Activated CD8-positive, alpha-beta memory T cell treated with anti-CD3 and anti-CD28 coated beads for 4 hours (primary cell): ENCODE measurements at regions not wholly inside any gene's neighbourhood (a gene's known extent, or its start where the extent isn't known, plus 50 kb on each side); places are given as distances from the start of the nearest gene placed in this dataset.

Experiments
- DNase-seq, 2 donors: peaks; one replicate each; pipeline ENCODE4 v3.0.0-alpha.2; 2020; ENCODE audit warnings: low read depth in 2 of 2

DNA sequence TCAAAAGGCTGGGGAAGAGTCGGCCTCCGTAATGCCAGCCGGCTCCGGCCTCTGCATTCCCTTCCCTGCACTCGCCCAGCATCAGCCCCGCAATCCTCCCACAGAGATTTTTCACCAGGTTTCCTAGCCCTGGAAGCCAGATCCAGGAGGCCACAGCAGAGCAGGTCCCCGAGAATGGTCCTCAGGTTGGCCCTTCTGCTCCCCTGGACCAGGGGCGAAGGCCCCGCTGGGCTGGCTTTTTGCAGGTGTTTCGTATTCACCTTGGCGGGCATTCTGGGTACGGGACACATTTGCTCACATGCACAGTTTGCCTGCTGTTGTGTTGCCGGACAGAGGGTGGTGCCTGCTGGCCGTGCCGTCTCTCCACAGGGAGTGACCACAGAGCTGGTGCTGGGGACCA lies 309.5 kb downstream of the NDUFA10 start:
- no peak for DNase-seq

DNA sequence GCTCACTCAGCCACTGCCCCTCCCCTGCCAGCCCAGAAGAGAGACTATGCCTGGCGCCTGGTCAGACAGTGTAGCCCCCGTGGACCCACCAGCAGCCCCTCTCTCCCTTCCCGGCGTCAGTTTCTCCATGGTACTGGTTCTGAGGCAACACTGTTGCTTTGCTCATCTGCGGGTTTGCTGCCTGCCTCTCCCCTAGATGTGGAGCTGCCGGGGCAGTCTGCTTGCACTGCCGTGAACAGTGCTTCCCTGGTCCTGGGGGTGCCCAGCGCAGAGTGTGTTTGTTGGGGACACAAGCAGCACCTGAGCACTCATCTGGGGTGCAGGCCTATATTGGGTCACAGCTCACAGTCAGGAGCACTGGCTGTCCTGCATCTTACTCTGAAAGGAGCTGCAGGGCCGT lies 309.9 kb downstream of the NDUFA10 start:
- DNase-seq = no peak

DNA sequence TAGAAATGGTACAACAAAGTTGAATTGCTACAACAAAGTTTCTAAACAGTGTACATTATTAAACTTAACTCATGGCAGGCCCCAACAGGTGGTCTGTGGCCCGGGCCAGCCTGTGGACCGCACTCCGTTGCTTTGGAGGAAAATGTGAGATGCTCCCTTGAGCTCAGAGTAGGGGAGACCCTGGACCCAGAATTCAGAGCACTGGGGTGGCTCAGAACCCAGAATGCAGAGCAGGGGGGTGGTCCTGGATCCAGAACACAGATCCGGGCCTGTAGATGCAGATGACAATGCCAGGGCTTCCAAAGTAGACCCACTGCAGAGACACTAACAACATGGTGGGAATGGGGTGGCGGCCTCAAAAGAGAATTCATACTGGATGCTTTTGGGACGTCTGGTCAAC lies 311.0 kb downstream of the NDUFA10 start:
- no peak for DNase-seq

DNA sequence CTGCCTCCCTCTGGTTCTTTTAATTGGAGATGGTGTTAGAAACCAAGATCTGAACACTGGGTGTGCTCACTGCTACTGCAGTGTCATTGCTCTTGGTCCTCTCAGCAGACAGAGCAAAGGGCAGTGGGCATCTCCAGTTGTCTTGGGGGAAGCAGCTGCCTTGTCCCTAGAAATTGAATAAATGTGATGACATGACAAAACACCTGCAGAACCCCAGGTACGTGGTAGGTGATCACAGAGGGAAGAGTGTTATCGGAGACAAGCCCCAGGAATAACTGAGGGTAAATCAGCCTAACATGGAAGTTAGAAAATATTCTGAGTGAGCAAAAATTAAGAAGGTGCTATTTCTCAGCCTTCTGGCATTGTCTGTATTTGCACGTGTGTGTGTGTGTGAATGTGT lies 311.9 kb upstream of the HDAC4 start:
- no peak for DNase-seq

DNA sequence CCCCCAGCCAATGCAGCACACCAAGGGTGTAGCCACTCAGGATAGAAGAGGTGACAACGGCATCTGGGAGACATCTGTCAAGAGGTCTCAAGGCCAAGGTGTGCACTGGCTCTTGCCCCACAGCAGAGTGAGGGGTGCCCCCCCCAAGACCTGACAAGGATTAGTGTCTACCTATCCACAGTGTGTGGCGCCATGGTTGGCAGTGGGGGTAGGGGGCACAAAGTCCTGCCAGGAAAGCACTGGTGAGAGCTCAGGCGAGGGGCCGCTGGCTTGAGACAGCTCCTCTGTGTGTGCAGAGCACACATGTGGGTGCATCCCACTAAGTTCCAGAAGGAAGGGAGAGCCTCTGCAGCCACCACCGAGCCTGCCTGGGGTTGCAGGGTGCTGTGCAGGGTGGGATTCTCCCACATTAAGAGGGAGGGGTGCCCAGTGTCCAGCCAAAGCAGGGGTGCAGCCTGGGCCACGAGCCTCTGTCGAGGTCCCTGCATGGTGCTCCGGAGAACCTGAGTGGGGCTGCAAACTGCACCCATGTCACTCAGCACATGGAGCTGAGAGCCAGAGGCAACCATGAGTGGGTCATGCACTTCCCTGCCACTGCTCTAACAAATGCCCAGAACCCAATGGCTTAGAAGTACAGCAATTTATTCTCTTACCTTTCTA lies 311.2 kb upstream of the HDAC4 start:
- no peak for DNase-seq

DNA sequence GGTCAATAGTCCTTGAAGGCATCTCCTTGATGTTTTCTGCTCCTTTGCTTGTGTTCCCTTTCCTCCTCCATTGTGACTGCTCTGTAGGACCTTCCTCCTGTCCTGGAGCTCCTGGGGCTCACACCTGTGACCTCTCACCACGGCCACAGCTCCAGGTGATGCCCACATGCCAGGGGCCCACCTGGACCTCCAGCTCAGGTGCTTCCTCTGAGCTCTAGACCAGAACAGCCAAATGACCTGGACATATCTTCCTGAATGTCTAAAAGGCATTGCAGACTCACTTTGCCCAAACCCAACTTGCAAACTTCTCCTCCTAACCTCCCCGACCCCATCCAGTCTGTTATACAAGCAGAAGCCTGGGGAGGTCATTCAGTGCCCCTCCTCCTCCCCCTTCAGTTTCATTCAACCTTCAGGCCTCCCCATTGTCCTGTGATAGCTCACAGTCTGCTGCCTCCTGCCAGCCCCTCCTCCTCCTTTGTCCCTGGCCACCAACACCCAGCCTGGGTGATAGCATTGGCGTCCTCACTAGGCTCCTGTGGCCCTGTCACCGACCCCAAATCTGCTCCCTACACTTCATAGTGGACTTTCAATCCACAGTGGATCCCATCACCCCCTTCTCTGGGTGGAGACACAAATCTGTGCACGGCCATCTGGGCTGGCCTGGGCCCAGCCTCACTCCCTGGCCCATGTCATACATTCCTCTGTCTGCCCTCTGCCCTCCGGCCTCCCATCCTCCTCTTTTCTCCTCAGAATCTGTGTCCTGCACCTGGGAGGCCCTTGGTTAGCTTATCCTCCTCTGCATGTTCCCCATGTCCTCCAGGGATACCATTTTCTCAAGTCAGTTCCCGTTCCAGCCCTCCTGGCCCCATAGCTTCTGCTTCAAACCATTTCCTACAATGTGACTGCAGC lies 310.4 kb upstream of the HDAC4 start:
- DNase-seq = no peak

DNA sequence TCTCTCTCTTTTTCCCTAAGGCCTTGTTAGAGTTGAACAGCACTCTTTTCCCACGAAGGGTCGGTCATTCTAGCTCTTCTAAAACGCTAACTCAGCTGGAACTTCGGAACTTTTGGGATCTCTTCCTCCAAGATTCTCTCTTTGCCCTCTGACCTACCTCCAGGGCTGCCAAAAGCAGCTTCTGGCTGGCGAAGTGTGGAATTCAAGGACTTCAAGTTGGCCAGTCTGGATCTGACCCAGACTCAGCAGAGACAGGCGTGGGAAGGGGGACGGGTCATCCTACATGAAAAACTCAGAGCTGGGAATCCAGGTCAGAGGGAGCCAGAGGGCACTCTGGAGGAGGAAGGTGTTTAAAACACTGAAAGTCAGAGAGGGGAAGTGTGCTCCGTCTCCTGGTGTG lies 305.5 kb upstream of the HDAC4 start:
- DNase-seq = no peak

DNA sequence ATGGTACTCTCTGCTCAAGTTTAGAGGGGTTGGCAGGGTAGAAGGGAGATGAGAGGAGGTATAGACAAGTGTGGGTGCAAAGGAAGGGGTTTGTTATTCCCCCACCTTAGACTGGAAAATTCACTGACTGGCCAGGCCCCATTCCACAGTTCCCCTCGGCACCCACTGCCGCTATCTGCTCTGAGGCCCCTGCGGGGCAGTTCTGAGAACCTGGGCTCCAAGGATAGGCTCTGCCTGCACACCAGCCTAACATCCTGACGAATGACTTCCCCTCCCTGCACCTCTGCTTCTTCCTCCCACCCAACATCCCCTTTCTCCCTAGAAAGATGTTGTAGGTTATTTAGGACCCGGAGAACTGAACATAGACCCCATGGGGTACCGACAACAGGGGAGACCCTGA lies 303.9 kb upstream of the HDAC4 start:
- DNase-seq = no peak

DNA sequence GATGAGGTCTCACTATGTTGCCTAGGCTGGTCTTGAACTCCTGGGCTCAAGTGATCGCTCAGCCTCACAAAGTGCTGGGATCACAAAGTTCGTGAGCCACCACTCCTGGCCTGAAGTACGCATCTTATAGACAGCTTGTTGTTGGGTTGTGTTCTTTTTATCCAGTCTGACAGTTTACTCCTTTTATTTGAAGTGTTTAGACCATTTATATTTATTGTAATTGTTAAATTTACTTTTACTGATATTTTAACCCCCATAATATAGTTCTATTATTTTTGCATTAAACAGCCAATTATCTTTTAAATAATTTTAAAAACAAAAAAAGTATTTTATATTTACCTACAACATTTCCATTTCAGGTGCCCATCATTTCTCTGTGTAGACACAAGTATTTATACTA lies 303.0 kb upstream of the HDAC4 start:
- DNase-seq = no peak

DNA sequence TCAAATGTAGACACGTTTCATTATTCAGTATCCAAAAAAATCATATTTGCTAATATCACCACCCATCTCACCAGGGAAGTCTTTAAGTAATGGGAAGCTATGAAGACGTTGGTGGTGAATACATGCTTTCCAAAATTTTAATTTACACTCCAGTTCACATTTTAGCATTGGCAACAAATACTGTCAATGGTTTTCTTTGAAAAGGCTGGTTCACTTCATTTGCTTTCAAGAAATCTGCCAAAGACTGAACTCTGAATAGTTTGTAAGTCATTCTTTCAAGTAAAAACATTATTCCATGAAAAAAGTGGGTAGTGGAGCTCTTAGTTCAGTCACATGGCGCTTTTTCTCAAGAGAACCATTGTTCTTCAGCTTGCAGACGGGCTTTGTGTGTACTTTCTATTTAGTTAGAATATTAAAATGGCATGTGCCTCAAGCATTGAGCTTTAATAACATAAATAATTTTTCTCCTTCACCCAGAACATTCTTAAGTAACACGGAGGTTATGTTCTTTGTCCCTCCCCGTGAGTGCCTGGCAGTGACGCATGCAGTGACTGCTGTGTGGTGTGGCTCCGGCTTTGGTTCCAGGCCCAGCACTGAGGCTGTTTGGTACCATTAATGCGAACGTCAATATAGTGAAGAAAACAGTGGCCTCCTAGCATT lies 300.0 kb upstream of the HDAC4 start:
- no peak for DNase-seq

DNA sequence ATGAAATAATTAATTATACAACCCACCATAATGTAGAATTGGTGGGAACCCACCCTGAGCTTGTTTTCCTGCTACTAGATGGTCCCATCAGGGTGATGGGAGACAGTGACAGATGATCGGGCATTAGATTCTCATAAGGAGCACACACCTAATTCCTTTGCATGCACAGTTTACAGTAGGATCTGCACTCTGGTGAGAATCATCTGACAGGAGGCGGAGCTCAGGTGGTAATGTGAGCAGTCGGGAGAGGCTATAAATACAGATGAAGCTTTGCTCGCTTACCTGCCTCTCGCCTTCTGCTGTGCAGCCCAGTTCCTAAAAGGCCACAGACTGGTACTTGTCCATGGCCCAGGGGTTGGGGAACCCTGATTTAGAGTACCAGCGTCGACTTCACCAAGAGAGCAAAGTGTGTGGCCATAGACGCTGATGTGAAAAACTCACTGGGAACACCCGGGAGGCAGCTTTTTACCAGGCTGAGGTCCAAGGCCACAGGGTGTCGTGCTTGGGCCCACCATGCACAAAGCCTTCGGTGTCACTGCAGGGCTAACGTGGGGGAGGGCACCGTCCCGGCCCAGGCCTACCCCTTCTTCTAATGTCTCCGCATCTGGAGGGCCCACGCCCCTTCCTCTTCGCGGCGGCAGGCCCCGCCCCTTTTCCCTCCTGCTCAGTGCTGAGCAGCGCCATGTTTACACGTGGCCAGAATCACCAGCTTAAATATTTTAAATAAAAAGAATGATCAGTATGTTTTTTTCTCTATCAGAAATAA lies 296.8 kb upstream of the HDAC4 start:
- no peak for DNase-seq

DNA sequence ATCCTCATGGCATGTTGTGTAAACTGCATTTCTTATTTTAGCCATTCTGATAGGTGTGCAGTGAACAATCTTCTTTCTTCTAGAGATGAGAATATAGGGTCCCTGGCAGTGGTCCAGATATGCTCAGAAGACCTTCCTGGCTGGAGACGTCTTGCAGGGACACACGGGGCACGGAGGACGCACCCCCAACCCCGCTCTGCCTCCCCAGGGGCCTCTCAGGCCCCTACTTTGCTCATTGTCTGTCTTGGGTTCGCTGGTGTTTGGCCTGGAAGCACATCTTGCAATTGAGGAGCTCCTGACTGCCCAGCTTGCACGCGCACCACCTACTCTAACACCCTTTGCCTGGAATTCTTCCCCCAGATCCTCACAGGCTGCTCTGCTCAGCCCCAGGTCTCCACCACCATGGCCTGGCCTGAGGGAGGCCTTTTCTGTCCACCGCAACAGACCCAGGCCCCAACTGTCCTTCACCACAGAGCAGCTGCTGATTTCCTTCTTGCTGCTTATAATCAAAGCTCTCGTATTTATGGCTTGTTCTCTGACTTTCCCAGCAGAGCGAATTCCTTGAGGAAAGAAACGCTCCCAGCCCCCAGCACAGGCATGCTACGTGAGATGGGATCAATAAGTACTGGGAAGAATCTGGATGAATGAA lies 295.9 kb upstream of the HDAC4 start:
- no peak for DNase-seq

DNA sequence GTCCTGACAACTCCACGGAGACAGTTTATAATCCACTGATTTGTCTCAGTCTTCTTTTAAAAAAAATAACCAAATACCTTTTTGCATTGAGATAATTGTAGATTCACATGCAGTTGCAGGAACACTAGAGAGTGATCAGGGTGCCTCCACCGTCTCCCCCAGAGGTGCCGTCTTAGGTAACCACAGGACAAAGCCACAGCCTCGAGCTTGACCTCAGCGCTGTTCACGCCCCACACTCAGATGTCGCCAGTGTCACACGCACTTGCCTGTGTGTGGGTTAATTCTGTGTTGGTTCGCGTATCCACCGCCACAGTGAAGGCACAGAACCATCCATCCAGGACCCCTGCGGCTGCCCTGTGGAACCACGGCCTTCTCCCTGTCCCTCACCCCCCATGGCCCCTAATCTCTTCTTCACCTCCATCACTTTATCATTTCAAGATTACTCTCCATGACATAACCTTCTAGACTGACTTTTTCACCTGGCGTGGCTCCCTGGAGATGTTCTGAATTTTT lies 295.0 kb upstream of the HDAC4 start:
- no peak for DNase-seq

DNA sequence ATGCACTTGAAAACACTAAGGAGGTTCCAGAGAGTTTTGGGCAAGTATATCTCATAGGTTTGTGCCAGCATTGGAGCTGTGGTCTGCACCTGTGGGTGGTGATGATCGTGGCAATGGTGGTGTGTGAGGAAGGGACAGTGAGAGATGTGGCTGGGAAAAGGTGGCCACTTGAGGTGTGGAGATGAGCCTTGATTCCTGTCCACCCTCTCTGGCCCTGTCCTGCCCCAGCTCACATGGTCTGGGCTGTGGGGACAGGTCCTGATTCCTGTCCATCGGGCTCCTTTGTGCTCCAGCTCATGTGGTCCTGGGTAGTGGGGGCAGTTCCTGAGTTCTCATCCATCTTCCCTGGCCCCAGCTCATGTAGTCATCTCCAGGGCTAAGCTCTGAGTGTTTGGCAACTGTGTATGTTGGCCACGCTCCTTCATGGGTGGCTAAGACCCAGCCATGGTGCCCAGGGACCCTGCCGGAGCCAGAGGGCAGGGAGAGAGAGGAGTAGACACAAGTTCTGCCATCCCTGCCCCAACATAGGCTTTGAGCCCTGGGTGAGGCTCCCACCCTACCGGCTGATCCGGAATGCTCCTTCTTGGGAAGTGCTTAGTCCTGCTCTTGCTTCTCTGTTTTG lies 294.4 kb upstream of the HDAC4 start:
- DNase-seq = no peak

DNA sequence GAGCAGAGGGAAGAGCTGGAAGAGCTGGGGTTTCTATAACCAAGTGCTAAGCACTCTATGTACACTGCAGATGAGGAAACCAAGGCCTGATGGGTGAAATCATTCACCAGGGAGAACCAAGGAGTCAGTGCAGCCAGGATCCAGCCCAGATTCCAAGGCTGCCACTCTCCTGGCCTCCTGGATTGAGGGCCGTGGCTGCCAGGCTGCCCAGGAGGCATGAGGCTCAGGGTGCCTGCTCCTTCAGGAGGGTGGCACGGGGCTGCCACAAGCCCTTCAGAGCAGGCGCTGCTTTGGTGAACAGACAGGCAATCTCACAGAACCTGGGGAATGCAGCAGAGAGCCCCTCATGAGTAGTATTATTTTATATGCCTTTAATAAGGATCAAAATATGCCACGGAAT lies 293.7 kb upstream of the HDAC4 start:
- no peak for DNase-seq

DNA sequence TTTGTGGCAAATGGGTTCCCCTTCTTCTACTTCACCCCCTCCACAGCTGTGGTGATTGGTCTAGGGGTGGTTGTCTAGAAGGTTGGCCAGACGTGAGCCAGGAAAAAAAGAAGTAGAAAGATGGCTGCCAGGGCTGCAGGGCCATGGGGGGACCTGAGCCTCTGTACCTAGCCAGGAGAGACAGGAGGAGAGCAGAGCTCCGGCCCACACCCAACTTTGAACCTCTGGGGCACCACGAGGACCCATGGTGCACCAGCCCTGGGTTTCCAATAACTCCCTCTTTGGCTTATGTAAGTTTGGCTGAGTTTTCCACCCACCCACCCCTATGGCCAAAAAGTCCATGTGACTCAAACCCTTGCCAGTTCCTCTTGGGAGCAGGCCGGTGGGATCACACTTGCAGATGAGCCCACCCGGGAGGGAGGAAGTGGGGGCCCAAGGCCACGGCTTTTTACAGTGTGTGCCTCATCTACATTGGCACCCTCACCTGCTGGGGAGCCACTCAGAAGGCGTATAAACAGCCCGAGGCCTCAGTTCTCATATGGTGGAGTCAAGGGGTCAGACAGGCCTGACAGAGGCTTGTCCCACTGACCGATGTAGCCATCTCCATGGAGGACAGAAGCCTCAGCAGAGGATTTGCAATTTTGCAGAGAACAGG lies 293.1 kb upstream of the HDAC4 start:
- no peak for DNase-seq

DNA sequence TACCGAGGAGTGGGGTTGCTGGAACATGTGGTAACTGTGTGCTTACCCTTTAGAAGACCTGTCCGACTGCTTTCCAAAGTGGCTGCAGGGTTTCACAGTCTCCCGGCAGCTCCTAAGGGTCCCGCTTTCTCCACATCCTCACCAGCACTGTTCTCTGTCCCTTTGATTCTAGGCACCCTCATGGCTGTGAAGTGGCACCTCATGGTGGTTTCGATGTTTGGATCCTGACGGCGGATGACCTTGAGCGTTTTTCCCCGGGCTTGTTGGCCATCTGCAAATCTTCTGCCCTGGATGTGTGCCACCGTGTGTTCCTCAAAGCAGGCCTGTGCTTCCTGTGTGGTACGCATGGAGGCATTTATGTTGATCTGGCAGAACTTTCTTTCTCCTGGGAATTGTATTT lies 292.5 kb upstream of the HDAC4 start:
- DNase-seq = no peak

DNA sequence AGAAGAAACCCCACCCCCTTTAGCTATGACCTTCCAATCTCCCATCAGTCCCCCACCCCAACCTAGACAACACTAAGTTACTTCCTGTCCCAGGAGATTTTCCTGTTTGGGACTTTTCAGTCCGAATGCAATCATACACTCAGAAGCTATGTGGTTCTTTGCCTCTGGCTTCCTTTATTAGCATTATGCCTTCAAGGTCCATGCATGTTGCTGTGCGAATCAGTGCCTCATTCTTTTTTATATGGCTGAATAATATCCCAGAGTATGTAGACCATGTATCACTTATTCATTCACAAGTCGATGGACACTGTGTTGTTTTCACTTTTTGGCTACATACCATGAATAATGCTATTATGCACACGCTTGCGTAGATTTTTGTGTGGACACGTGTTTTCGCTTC lies 292.1 kb upstream of the HDAC4 start:
- DNase-seq = no peak

DNA sequence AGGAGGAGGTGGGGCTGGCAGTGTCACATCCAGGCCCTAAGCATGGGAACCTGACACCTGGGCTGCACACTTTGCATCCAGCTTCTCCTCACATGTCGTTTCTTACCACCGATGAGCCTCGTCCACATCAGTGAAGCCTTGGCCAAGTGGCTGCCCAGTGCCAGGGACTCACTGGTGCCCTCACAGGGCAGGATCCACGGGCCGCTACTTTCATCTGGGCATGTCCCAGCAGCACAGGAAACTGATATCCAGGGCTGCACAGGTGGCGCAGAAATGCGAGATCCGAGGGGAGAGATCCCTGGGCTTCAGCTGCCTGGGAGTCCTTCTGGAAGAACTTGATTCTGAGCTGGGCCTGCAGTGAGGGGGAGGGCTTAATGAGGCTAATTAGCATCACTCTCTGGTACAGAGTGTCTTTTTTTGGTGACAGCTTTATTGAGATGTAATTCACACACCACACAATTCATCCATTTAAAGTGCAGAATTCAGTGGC lies 291.6 kb upstream of the HDAC4 start:
- no peak for DNase-seq

DNA sequence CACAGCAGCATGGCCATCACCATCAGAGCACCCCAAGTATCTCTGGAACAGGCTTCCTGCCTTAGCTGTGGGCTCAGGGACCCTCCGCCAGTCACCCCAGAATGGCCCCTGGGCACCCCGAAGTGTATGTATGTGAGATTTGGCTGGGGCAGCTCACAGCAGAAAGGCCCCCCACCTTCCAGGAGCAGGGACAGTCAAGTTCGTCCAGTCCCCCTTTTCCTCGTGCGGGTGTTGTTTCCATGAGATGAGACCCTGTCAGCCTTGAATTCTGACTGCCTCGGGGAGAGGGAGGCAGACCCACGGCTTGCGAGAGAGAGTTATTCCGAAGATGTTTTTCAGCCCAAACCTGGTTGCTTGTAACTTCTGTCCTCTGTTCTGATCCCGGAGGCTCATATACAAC lies 290.9 kb upstream of the HDAC4 start:
- no peak for DNase-seq
